ENCODE measurements at regions not wholly inside any gene's neighbourhood (a gene's known extent, or its start where the extent isn't known, plus 50 kb on each side); places are given as distances from the start of the nearest gene placed in this dataset.

DNA sequence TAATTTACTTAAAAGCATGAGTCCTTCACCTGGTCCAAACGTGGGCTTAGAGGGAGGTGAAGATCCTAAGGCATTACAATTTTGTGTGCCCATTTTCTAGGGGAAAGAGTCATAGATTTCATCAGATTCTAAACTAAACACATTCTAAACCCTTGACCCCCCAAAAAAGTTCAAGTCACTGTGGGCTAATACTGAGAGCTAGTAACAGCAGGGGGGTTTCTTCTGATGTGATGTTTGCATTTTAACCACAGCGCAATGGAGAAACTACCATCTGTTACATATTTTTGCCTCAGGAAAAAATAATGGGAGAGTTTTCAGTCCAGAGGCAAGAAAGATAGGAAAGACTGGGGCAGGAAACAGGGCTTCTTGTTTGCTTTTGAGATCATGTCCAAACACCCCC lies 110.8 kb upstream of the SLC1A3 start:
- intact Hi-C loops (cut with micrococcal nuclease) = no loop called here
- peaks cover 0 to 2% (median 1%) of the 10 kb centered on the region in 3 donors for H3K27me3 Mint-ChIP-seq (ENCODE audit: low read depth in 3 of 3)
- DNase-seq = no peak
- H3K4me1 Mint-ChIP-seq = peaks cover 8% of the 10 kb centered on the region
- Histone ChIP-seq H3K9me3 (replicated peaks in 1 of 2; ENCODE audit: control insufficient read depth in 1 of 2, insufficient read depth in 1 of 2, low read length in 2 of 2) (peaks cover 0 to 4% of the 10 kb centered on the region in 2 donors), H3K4me1 (ENCODE audit: control insufficient read depth in 1 of 2, insufficient read depth in 2 of 2, low read length in 2 of 2) (peaks cover 0 to 6% of the 10 kb centered on the region in 2 donors), H3K27ac (ENCODE audit: low read depth in 1 of 2, low read length in 2 of 2) (no peak overlapping the region), H3K27me3 (ENCODE audit: control insufficient read depth in 2 of 2, insufficient read depth in 2 of 2, low read length in 2 of 2) (no peaks in the 10 kb centered on the region), H3K4me3 (replicated peaks in 1 of 3; ENCODE audit: low read depth in 2 of 3, low read length in 3 of 3) (no peak overlapping the region), H3K4me2 (replicated peaks; ENCODE audit: extremely low read depth, low read length, poor library complexity, severe bottlenecking) (no peak overlapping the region), H4K20me1 (ENCODE audit: insufficient read depth, low read length) (no peaks in the 10 kb centered on the region), H2AFZ (ENCODE audit: insufficient read depth, low read depth, low read length, poor library complexity, severe bottlenecking) (no peak overlapping the region), H3K9ac (ENCODE audit: insufficient read depth, low read length, poor library complexity, severe bottlenecking) (no peak overlapping the region), H3K79me2 (ENCODE audit: insufficient read depth, low read length) (no peaks in the 10 kb centered on the region), H3K36me3 (replicated peaks in 1 of 2; ENCODE audit: control insufficient read depth in 1 of 2, insufficient read depth in 2 of 2, low read length in 2 of 2) (no peaks in the 10 kb centered on the region)
- H3K36me3 Mint-ChIP-seq = no peaks in the 10 kb centered on the region
- H3K4me3 Mint-ChIP-seq = no peak overlapping the region
- H3K9me3 Mint-ChIP-seq = peaks cover 5 to 15% (median 9%) of the 10 kb centered on the region in 7 donors
- WGBS (ENCODE audit: insufficient coverage) = no CpG with 5 or more reads among the region's 2 CpGs
- H3K27ac Mint-ChIP-seq = no peak overlapping the region
- TF ChIP-seq, protein P1, sequence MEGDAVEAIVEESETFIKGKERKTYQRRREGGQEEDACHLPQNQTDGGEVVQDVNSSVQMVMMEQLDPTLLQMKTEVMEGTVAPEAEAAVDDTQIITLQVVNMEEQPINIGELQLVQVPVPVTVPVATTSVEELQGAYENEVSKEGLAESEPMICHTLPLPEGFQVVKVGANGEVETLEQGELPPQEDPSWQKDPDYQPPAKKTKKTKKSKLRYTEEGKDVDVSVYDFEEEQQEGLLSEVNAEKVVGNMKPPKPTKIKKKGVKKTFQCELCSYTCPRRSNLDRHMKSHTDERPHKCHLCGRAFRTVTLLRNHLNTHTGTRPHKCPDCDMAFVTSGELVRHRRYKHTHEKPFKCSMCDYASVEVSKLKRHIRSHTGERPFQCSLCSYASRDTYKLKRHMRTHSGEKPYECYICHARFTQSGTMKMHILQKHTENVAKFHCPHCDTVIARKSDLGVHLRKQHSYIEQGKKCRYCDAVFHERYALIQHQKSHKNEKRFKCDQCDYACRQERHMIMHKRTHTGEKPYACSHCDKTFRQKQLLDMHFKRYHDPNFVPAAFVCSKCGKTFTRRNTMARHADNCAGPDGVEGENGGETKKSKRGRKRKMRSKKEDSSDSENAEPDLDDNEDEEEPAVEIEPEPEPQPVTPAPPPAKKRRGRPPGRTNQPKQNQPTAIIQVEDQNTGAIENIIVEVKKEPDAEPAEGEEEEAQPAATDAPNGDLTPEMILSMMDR (IDR thresholded peaks at IDR 0.05) = no peak

DNA sequence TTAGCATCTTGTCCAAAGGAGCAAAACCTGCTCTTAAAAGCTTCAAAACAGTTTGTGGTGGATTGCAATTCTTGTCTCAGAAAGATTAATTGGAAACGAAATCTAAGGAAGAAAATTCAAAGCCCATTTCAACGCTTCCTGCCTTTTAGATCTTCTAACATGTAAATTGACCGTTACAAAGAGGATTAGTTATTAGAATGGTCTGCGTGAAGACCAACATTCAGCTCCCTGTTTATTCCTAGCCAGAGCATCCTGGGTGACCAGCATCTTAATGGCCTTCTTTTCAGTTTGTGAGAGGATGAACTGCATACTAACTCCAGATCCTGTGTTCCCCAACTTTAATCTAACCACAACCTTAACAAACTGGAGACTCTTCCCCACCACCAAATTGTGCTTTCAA lies 109.9 kb upstream of the SLC1A3 start:
- no CpG with 5 or more reads among the region's 4 CpGs for WGBS (ENCODE audit: insufficient coverage)
- H3K4me3 Mint-ChIP-seq = no peak overlapping the region
- no peak overlapping the region for H3K4me2 ChIP-seq (replicated peaks; ENCODE audit: extremely low read depth, low read length, poor library complexity, severe bottlenecking)

More for the DNA sequence above, 109.9 kb upstream of the SLC1A3 start:
- peaks cover 0 to 4% of the 10 kb centered on the region in 2 donors for H3K9me3 ChIP-seq (replicated peaks in 1 of 2; ENCODE audit: control insufficient read depth in 1 of 2, insufficient read depth in 1 of 2, low read length in 2 of 2)
- no peaks in the 10 kb centered on the region for H3K79me2 ChIP-seq (ENCODE audit: insufficient read depth, low read length)
- Mint-ChIP-seq H3K27me3 (ENCODE audit: low read depth in 3 of 3) (peaks cover 0 to 2% (median 1%) of the 10 kb centered on the region in 3 donors), H3K36me3 (no peaks in the 10 kb centered on the region), H3K27ac (no peak overlapping the region), H3K9me3 (peaks cover 5 to 15% (median 9%) of the 10 kb centered on the region in 7 donors), H3K4me1 (peaks cover 8% of the 10 kb centered on the region)
- no peak overlapping the region for H2AFZ ChIP-seq (ENCODE audit: insufficient read depth, low read depth, low read length, poor library complexity, severe bottlenecking)
- peaks cover 0 to 6% of the 10 kb centered on the region in 2 donors for H3K4me1 ChIP-seq (ENCODE audit: control insufficient read depth in 1 of 2, insufficient read depth in 2 of 2, low read length in 2 of 2)
- TF ChIP-seq, protein P1 (IDR thresholded peaks at IDR 0.05) = no peak
- no peak overlapping the region for H3K27ac ChIP-seq (ENCODE audit: low read depth in 1 of 2, low read length in 2 of 2)
- no peak overlapping the region for H3K4me3 ChIP-seq (replicated peaks in 1 of 3; ENCODE audit: low read depth in 2 of 3, low read length in 3 of 3)
- no peaks in the 10 kb centered on the region for H3K27me3 ChIP-seq (ENCODE audit: control insufficient read depth in 2 of 2, insufficient read depth in 2 of 2, low read length in 2 of 2)
- no peaks in the 10 kb centered on the region for H3K36me3 ChIP-seq (replicated peaks in 1 of 2; ENCODE audit: control insufficient read depth in 1 of 2, insufficient read depth in 2 of 2, low read length in 2 of 2)
- intact Hi-C loops (cut with micrococcal nuclease) = no loop called here
- DNase-seq = no peak
- H3K9ac ChIP-seq (ENCODE audit: insufficient read depth, low read length, poor library complexity, severe bottlenecking) = no peak overlapping the region
- H4K20me1 ChIP-seq (ENCODE audit: insufficient read depth, low read length) = no peaks in the 10 kb centered on the region
